Fibroblast of gingiva (primary cell): ENCODE measurements at regions not wholly inside any gene's neighbourhood (a gene's known extent, or its start where the extent isn't known, plus 50 kb on each side); places are given as distances from the start of the nearest gene placed in this dataset.

ENCODE experiments used
- DNase-seq: peaks from one replicate; pipeline ENCODE4 v3.0.0-alpha.2; 2011; ENCODE audit warnings: low read depth

DNA sequence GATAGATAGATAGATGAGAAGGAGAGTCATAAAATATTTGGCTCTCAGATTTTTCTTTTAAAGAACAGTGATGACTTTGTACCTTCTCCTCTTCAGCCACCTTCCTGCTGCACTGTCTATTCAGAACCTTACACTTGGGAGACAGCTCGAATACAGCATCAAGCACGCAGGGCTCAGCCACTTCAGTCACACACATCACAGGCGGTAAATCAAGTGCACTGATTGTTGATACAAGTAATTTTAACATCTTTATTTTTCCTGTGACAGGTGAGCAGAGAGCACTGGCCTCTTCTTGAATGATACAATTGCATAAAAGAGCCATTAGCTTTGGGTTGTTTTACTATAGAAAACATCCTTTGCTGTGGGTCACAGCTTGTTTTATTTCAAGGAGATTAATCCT lies 1118.5 kb upstream of the EYS start:
- DNase-seq, result no peak

DNA sequence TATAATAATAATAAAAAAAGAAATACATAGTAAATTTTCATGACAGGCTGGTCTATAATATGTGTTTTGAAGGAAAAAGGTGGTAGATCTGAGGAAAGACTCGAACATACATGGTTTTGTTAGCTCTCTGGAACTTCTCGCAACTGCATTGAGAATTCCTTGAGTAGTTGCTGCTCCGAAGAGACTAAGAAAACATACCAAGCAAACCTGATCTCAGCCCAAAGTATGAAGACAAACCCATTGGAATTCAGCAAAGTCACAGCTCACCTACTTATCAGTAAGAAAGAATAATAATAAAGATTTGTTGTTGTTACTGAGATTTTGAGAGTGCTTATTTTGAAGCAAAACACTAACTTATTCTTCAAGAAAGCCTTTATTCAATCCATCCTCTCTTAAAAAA lies 1107.1 kb upstream of the EYS start:
- DNase-seq, result no peak

DNA sequence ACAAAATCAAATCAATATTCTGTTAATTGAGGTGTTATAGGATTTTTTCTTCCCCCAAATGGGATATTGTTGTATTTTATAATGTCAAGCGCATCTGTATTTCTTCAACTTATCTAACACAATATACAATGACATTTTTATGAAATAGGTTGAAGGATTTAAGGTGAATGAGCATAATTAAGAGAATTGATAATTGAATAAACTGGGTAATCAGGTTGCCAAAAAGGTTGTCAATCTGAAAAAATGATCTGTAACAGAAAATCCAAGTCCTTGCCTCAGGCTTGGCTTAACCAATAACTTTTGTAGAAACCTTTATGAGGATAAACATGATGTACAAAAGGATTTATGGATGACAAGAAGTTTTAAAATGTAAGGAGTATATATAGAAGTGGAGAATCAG lies 1101.7 kb upstream of the EYS start:
- no peak for DNase-seq

DNA sequence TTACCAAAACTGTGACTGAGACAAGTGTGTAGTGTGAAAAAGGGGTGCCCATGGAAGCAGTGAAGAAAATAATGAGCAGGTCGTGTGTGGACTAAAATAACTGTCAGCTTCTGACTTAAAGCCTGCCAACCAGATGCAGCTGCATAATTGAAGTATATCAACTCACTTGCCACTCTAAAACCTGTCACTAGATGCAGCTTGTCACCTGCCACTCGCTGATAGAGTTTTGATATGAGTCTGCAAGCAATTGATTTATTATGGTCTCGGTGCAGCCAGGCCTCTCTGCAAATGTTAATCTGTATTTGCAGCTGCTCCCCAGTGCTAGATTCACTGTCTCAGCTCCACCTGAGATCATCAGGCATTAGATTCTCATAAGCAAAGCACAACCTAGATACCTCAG lies 1090.0 kb upstream of the EYS start:
- DNase-seq, result no peak

DNA sequence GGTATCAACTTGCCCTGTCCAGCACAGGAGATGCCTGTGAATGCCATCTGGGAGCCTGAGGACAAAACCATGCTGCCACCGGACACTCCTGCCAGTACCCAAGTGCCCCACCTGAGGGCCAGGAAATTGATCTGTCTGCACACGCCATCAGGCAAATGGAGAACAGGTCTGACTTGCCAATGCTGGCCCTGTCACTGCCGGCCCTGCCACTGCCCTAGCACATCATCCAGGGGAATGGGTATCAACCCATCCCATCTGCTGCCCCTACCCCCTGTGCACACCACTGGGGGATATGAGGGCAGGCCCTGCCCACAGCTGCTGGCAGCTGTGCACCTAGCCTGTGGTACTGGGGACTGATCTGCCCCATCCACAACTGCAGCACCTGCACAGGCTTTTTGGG lies 1081.6 kb upstream of the EYS start:
- DNase-seq, result no peak

DNA sequence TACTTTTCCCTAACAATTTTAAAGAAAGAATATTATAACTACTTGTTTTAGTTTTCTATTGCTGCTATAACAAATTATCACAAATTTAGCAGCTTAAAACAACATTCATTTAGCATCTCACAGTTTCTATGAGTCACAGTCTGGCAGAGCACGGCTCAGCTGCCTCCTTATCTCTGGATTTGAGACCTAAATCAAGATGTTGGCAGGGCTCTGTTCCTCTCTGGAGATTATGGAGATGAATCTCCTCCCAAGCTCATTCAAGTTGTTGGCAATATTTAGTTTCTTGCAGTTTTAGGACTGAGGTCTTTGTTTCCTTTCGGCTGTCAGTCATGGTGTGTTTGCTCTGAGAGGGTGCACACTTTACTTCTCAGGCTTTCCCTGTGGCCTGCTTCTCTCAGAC lies 1065.8 kb upstream of the EYS start:
- DNase-seq, result no peak

DNA sequence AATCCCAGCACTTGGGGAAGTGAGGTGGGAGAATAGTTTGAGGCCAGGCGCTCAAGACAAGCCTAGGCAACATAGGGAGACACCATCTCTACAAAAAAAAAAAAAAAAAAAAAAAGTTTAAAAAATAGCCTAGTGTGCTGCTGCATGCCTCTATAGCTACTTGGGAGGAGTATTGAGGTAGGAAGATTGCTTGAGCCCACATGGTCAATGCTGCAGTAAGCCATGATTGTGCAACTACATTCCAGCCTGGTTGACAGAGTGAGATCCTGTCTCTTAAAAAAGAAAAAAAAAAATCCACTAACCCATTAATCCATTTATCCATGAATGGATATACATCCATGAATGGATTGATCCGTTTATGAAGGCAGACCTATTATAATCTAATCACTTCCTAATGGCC lies 1064.6 kb upstream of the EYS start:
- DNase-seq, result no peak

DNA sequence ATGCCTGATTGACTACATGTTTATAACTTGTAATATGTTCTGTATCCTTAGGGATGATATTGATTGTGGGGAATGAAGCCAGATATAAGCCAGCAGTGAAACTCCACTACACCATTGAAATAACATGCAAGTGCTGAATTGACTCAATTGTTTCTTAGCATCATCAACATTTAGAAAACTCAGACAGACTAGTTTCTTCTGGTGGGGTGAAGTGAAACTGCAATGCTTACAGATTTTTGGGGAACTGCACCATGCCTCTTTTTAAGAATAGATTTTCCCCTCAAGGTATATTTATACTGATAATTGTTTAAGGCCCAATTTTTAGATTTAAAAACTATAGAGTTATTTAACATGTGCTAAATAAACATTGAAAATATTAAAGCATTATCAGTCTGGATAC lies 1044.6 kb upstream of the EYS start:
- no peak for DNase-seq

DNA sequence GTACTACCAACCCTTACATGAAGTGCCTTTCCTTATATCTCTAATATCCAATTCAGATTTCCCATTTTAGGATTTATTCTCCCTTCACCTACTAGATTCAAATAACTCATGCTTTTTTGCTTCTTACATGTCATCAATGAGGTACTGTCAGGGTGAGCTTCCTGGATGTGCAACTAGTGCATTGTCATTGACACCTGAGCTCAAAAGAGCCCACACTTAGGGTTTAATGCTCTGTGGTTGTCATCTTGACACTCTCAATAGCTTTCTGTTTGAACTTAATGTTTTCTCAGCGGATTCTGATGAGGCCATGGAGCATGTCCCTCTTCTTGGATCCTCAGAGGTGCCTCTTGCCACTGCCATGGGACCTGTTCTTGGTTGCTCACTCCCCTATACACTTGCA lies 1033.3 kb upstream of the EYS start:
- no peak for DNase-seq

DNA sequence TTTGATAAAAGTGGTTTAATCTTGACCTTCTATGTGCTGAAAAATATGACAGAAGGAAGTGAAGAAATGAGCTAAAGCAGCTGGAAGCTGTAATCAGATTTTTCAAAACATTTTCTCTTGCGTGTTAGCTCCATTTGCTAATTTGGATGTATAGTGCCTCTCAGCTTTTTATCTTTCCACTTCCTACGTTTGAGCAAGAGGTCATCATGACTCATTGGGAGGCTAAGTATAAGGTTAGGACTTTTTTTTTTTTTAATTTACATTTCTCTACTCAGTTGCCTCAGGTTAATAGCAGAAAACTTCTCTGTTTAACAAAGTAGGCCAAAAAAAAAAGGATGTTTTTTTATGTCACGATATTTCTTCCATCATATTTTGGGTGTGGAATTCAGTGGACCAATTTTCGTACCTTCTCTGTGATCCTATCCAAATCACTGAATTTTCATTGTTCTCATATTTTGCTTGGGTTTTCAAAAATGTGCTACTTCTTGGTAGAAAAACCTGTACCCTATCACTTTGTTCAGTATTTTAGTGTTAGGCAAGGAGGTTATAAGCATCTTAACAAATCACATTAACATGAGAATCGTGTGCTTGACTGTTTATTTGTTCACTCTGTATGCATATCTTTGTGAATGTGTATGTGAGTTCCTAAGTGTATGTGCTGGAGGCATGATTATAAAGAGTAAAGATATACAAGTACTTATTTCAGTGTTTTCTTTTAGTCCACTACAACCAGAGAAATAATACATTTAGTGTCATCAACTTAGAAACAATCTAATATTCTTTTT lies 1028.3 kb upstream of the EYS start:
- DNase-seq, result no peak

DNA sequence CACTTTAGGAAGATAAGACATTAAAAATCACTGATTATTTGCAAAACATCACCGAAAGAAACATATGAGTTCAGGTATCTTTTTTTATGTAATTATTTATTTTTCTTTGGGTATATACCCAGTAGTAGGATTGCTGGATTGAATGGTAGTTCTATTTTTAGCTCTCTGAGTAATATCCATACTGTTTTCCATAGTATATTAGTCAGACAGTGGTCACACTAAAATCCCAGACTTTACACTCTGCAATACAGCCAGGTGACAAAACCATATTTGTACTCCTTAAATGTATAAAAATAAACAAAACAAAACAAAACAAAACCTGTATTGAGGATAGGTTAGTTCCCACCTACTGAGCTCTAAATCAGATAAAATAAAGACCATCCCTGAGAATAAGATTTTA lies 1024.3 kb upstream of the EYS start:
- no peak for DNase-seq

DNA sequence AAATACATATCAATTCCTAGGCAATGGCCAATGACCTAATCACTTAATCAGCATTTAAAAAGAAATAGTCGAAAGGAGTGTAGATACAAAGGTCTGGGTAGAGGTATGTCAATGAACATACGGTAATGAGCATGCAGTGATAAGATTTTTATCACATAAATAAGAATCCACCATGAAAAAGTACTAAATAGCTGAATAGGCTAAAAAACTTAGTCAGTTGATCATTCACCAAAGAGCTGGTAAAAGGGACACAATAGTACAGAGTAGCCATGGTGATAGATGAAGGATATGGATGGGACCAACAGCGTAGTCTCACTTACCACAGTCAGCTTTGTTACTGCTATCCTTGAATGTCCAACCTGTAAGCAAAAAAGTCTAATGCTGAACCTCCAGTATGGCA lies 1018.6 kb upstream of the EYS start:
- no peak for DNase-seq

DNA sequence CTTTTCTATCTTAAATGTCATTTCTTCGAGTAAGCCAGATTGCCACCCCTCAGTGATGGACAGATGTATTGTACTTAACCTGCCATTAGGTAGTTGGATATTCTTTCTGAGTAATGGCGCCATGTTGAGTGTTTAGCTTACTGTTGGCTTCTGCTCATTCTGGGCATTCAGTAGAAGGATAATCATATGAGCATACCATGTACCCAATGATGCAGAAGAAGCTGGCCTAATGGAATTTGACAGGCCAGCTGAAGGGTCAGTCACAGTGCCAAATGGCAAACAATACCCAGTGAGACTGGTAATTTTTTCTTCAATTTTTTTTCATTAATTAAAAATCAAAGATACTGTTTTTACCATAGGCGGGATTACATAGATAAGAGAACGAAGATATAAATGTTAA lies 1010.8 kb upstream of the EYS start:
- no peak for DNase-seq

DNA sequence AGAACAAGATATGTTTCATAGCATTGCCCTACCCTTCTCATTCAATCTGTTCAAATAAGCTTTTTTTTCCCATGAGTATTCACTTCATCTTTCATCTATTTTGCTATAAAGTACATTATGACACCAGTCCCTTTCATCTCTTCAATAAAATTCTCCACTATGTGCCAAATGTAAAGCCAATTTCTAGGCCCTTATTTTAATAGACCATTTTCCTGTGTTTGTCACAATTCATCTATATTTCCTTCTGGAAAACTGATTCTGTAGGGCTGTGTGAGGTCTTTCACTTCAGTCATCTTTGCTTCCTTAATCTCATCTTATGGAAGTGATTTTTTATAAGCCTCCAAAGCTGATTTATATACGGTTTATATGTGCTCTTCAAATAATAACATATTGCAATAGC lies 992.4 kb upstream of the EYS start:
- no peak for DNase-seq

DNA sequence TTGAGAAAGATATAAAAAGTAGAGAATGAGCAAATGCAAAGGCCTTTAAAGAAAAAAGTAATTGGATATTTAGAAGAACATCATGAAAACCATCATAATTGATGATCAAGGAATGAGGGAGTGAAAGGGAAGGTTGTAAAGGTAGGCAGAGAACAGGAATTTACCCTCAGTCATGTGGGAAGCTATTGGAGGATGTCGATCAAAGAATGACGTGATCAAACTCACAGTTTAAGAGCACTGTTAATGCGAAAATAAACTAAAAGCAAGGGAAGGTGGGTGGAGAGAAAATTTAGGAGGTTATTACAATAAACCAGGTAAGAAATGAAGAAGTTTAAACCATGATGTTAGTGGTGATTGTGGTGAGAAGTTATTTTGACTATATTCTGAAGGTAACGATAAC lies 982.6 kb upstream of the EYS start:
- no peak for DNase-seq

DNA sequence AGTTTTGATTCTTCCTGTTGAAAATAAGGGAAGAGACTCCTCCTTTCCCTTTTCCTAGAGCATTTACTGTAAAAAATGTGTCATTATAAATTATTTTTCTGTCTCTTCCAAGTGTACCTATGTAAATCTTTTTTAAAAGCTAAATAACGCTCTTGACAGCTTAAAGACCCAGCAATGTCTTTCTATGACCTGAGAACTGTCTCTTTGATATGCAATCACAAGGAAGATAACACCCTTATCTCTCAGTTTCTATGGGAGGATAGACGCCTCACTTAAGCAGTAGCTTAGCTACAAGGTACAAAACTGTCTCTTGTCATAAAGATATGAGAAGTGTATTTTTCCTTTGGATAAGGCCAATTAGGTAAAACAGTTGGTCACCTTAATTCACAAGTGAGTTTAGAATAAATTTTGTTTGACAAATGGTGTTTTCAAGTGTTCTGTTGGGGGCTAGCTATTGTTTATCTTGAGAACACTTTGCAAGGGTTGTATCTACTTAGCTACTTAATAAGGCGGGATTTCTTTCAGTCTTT lies 980.6 kb upstream of the EYS start:
- DNase-seq, result no peak

DNA sequence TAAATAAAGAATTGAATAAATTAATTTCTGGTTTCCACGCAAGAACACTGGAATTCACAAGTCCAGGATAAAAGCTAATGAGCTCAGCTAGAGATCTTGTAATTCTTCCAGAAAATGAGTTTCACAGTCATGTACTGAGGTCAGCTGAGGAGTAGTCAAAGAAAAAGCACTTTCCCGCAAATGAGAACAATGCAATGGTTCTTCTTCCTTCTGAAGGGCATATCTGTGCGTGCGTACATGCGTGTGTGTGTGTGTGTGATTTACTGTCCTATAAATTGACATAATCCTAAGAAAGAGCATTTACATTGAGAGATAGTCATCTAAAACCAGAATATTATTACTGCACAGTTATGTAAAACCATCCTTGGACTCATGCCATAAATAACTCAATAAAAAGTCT lies 968.9 kb upstream of the EYS start:
- no peak for DNase-seq

DNA sequence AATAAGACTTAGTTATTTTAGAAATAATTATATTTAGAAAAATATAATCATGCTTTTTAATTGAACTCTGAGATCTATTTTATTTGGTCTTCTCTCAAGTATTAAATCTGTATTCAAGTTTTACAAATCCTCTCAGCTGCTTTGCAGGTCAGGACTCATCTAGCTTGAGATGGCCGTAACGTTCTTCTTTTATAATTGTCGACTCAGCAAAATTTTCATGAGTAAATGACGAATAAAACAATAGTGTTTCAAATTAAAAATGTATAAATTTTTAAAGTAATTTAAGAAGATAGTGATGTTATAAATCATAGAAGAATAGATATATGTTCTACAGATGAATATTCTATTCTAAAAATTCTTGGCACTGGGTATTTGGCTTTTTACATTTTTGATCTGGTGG lies 957.1 kb upstream of the EYS start:
- DNase-seq, result no peak

DNA sequence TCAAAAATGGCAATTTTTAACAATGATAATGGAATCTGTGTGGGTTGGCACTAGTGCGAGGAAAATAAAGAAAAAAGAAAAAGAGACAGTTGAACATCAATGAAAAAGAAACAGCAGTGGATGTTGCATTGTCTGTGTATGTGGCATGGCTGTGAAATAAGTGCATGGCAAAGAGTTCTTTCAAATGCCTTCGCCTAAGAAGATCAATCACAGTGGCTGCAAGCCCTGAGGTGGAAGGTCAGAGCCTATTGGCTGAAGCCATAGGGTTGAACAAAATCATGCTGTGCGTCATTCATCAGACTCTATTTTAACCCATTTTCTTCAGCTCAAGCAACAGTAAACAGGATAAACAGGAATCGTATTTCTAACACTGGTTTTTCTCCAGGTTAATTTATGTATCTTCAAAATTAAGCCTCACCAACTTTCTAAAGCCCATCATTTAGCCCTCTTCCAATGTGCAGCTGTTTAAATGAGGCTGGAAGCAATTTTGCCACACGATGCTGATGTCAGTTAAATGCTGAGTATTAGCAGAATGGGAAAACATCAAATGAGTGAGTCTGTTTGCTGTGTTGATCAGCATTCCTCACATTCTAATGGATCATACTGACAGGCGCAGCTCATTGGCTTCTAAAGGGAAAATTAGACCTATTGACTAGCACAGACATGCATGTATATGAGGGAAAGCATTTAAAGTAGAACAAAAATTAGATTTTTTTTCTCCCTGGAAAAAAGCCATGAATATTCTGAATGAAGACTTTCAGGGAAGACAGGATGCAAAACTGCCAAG lies 955.9 kb upstream of the EYS start:
- no peak for DNase-seq

DNA sequence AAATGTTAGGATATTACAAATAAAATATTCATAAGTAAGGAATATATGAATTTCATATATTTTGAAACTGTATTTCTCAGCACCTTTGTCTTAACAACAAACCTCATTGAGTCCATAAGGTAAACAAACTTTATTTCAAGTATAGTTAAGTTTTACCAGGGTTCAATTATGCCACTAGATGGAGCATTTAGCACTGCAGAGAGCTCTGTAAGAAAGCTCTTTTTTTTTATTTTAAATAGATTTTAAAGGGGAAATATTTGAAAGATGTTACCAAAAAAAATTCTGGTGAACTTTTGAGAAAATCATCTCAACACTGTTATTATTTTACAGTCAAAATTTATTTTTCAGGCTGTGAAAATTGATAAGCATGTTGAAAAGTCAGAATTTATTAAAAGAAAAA lies 955.2 kb upstream of the EYS start:
- no peak for DNase-seq

DNA sequence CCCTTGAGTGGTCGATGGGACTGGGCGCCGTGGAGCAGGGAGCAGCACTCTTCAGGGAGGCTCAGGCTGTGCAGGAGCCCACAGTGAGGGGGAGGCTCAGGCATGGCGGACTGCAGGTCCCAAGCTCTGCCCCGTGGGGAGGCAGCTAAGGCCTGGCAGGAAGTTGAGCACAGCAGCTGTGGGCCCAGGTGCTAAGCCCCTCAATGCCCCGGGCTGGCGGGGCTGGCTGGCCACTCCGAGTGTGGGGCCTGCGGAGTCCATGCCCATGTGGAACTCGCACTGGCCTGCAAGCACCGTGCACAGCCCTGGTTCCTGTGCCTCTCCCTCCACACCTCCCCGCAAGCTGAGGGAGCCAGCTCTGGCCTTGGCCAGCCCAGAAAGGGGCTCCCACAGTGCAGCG lies 948.4 kb upstream of the EYS start:
- DNase-seq, result no peak

DNA sequence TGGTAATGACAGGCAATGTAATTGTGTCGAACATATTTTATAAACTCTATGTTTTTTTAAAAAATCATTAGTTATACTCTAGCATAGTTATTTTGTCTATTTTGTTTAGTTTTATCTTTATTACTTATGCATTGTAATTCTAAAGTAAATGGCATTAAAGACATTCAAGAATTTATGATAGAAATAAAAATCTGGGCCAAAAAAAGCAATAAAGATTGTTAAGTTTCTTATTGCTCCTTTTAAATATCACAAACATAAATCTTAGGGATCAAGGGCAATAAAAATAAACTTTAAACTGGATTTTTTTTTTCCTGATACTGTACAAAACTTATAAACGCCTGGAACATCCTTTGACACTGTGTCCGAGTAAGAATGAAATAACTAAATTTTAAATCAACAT lies 931.5 kb upstream of the EYS start:
- no peak for DNase-seq

DNA sequence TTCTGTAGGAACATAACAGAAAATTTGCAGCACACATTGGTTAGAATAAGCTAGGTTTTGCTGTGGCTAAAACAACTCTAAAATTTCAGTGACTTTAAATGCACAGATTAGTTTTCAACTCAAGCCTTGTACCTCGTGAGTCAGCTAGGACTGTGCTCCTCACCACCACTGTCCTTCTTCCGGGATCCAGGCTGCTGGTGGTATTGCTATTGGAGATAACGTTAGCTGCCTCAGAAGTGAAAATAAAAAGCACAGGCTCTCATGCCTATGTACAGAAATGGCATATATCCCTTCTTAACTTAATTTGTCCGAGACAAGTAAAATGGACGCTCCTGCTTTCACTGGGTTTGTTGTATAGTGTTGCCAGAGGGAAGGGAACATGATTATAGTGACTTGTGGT lies 931.1 kb upstream of the EYS start:
- no peak for DNase-seq

DNA sequence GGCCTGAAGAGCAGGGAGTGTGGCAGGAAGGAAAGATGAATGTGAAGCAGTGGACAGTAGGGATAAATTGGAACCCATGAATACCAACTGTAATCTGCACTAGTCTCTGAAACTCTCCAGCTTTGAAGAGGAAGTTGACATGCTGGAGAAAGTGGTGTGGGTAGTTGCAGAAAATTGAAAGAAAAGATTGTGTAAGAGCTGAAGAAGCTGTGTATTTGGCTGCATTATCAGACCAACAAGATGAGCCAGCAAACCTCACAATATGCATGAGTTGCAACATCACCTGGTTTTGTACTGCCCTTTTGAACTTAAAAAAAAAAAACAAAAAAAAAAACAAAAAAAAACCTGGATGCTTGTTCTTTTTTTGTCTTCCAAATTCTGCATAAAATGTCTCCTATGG lies 921.9 kb upstream of the EYS start:
- no peak for DNase-seq
